Sigmoid colon (tissue), 6 donors: ENCODE measurements at regions not wholly inside any gene's neighbourhood (a gene's known extent, or its start where the extent isn't known, plus 50 kb on each side); places are given as distances from the start of the nearest gene placed in this dataset.

Experiments used
- DNase-seq: peaks from one replicate; pipeline ENCODE4 v3.0.0-alpha.2; 2019
- H3K27ac ChIP-seq, 4 donors: fragments of 200-600 bp; sonication (generic); one replicate each; pipeline ENCODE4 v1.5.1; 2016 to 2019; ENCODE audit warnings: mild to moderate bottlenecking in 1 of 4
- H3K27me3 ChIP-seq, 3 donors: fragments of 200-600 bp; sonication (generic); one replicate each; pipeline ENCODE4 v1.5.1; 2019; ENCODE audit warnings: mild to moderate bottlenecking in 1 of 3
- H3K36me3 ChIP-seq, 4 donors: fragments of 200-600 bp; sonication (generic); one replicate each; pipeline ENCODE4 v1.5.1; 2016 to 2019
- H3K4me1 ChIP-seq, 4 donors: fragments of 200-600 bp; sonication (generic); one replicate each; pipeline ENCODE4 v1.5.1; 2017 to 2019
- H3K4me3 ChIP-seq, 4 donors: fragments of 200-600 bp; sonication (generic); one replicate each; pipeline ENCODE4 v1.5.1; 2017 to 2019; ENCODE audit warnings: mild to moderate bottlenecking in 2 of 4, moderate library complexity in 1 of 4
- H3K9me3 ChIP-seq, 4 donors: fragments of 200-600 bp in 3 of 4; sonication (generic) in 3 of 4; one replicate each; pipeline versions ENCODE4 v1.5.1 to v1.6.1; 2013 to 2019
- CTCF ChIP-seq, 4 experiments: fragments of 450-650 bp in 3 of 4; fragments of 200-600 bp in 1 of 4; IDR thresholded peaks; one replicate each; pipeline ENCODE4 v1.5.1; 2016 to 2019; ENCODE audit warnings: antibody characterized with exemption in 4 of 4, mild to moderate bottlenecking in 3 of 4, moderate library complexity in 2 of 4
- EP300 ChIP-seq, 4 donors: sonication (generic); formaldehyde crosslinking; IDR thresholded peaks; one replicate each; pipeline ENCODE4 v1.6.1; 2017; ENCODE audit warnings: antibody characterized with exemption in 4 of 4
- POLR2A ChIP-seq, 2 donors: fragments of 450-650 bp; IDR thresholded peaks; one replicate each; pipeline ENCODE4 v1.6.1; 2016; ENCODE audit warnings: antibody characterized with exemption in 2 of 2, mild to moderate bottlenecking in 2 of 2, moderate library complexity in 2 of 2
- POLR2AphosphoS5 ChIP-seq, 4 donors: sonication (generic); formaldehyde crosslinking; IDR thresholded peaks; one replicate each; pipeline ENCODE4 v1.6.1; 2017; ENCODE audit warnings: antibody characterized with exemption in 4 of 4
- WGBS, 2 donors: extraction: QIAGEN DNeasy Blood & Tissue Kit; methylation state at CpG; one replicate each; pipeline ENCODE4 v1.1.7; 2013; 5-methylcytosine and 5-hydroxymethylcytosine counted together
- intact Hi-C: fragments of 100-400 bp; cut with DNase I; formaldehyde crosslinking; loops from one replicate; pipeline ENCODE4 v1.15.1; 2023
- donor health status: healthy with polysubstance abuse.
- donor health status: healthy.

- 86 to 92% methylated on average over 2 of the region's 2 CpGs for WGBS, 2 donors
- Histone ChIP-seq H3K36me3 (no peaks in the 10 kb centered on the region), H3K27ac (no peak overlapping the region), H3K9me3 (no peaks in the 10 kb centered on the region), H3K4me3 (no peak overlapping the region), H3K4me1 (no peaks in the 10 kb centered on the region), H3K27me3 (no peaks in the 10 kb centered on the region)
- DNase-seq: no peak
- intact Hi-C loops: no loop called here
- no peak for TF ChIP-seq POLR2A (IDR thresholded peaks at IDR 0.05)
- TF ChIP-seq CTCF (IDR thresholded peaks at IDR 0.05): no peak
- no peak for TF ChIP-seq POLR2AphosphoS5 (IDR thresholded peaks at IDR 0.05)
- no peak for TF ChIP-seq EP300 (IDR thresholded peaks at IDR 0.05)
These were observed 58.2 kb upstream of the MAML3 start for GRCh38 chr4:140212194-140212593.

GRCh38 chr4:140211693-140212092 lies 57.7 kb upstream of the MAML3 start:
- 84 to 87% methylated on average over 2 of the region's 2 CpGs for WGBS, 2 donors
- Histone ChIP-seq H3K9me3 (no peaks in the 10 kb centered on the region), H3K27me3 (no peaks in the 10 kb centered on the region), H3K36me3 (no peaks in the 10 kb centered on the region), H3K4me3 (no peak overlapping the region), H3K4me1 (no peaks in the 10 kb centered on the region), H3K27ac (no peak overlapping the region)
- DNase-seq: no peak
- intact Hi-C loops: no loop called here
- TF ChIP-seq POLR2A (IDR thresholded peaks at IDR 0.05): no peak
- no peak for TF ChIP-seq EP300 (IDR thresholded peaks at IDR 0.05)
- TF ChIP-seq CTCF (IDR thresholded peaks at IDR 0.05): no peak
- no peak for TF ChIP-seq POLR2AphosphoS5 (IDR thresholded peaks at IDR 0.05)

- Histone ChIP-seq H3K4me3 (no peak overlapping the region), H3K4me1 (no peaks in the 10 kb centered on the region), H3K27ac (no peak overlapping the region), H3K9me3 (no peaks in the 10 kb centered on the region), H3K27me3 (no peaks in the 10 kb centered on the region), H3K36me3 (no peaks in the 10 kb centered on the region)
- DNase-seq: no peak
- TF ChIP-seq EP300 (IDR thresholded peaks at IDR 0.05): no peak
- no peak for TF ChIP-seq POLR2A (IDR thresholded peaks at IDR 0.05)
- TF ChIP-seq POLR2AphosphoS5 (IDR thresholded peaks at IDR 0.05): no peak
- no peak for TF ChIP-seq CTCF (IDR thresholded peaks at IDR 0.05)
- intact Hi-C loops: no loop called here
These were observed 57.2 kb upstream of the MAML3 start for GRCh38 chr4:140211161-140211560.

- no peak overlapping the region for H3K27ac ChIP-seq
- H3K9me3 ChIP-seq: no peaks in the 10 kb centered on the region
- WGBS, 2 donors: 91 to 95% methylated on average over 1 of the region's 1 CpG
- H3K4me1 ChIP-seq: no peaks in the 10 kb centered on the region
- no peaks in the 10 kb centered on the region for H3K36me3 ChIP-seq
- DNase-seq: no peak
- no peaks in the 10 kb centered on the region for H3K27me3 ChIP-seq
- no peak for TF ChIP-seq EP300 (IDR thresholded peaks at IDR 0.05)
- no peak for TF ChIP-seq CTCF (IDR thresholded peaks at IDR 0.05)
- no peak for TF ChIP-seq POLR2AphosphoS5 (IDR thresholded peaks at IDR 0.05)
- TF ChIP-seq POLR2A (IDR thresholded peaks at IDR 0.05): no peak
- intact Hi-C loops: no loop called here
- H3K4me3 ChIP-seq: no peak overlapping the region
These were observed 54.9 kb upstream of the MAML3 start for GRCh38 chr4:140208921-140209320.
